ENCODE measurements at regions not wholly inside any gene's neighbourhood (a gene's known extent, or its start where the extent isn't known, plus 50 kb on each side); places are given as distances from the start of the nearest gene placed in this dataset.

- DNase-seq, result no peak
These were observed 631.2 kb upstream of the EPHA7 start for GRCh38 chr6:94050515-94050914.

DNA sequence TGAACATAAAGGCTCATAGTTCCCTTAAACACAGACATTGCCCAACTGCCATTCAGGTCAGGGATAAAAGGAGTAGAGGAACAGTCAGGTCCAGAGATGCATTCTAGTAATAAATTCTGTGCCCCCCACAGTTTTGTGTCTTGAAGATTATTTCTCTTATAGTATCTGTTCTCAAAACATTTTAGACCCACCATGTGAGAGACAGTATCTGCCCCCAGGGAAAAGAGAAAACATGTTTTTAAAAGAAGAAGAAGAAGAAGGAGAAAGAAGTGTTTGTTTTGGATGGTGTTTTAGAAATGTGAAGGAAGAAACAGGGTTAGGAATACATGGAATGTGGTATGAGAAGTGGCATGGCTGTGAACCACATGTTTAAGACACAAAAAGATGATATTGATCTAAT lies 629.6 kb upstream of the EPHA7 start:
- DNase-seq, result no peak

- no peak for DNase-seq
These were observed 625.9 kb upstream of the EPHA7 start for GRCh38 chr6:94045099-94045829.

- DNase-seq, result no peak
These were observed 622.8 kb upstream of the EPHA7 start for GRCh38 chr6:94041945-94042709.

GRCh38 chr6:94036024-94036423 lies 616.7 kb upstream of the EPHA7 start:
- no peak for DNase-seq

GRCh38 chr6:94027374-94027773 lies 608.0 kb upstream of the EPHA7 start:
- DNase-seq, result no peak

- no peak for DNase-seq
These were observed 607.2 kb upstream of the EPHA7 start for GRCh38 chr6:94026575-94026974.

DNA sequence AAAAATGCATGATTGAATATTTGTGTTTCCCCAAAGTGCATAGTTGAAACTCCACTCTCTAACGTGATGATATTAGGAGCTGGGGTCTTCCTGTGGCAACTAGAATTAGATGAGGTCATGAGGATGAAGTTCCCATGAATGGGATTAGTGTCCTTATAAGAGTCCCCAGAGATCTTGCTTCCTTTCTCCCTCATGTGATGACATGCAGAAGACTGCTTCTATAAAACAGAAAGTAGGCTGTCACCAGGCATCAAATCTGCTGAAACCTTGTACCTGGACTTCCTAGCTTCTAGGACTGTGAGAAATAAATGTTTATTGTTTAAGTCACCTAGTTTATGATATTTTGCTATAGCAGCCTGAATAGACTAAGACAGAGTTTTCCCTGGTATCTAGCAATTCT lies 586.5 kb upstream of the EPHA7 start:
- DNase-seq, result no peak

GRCh38 chr6:93992976-93993375 lies 573.6 kb upstream of the EPHA7 start:
- DNase-seq, result no peak

DNA sequence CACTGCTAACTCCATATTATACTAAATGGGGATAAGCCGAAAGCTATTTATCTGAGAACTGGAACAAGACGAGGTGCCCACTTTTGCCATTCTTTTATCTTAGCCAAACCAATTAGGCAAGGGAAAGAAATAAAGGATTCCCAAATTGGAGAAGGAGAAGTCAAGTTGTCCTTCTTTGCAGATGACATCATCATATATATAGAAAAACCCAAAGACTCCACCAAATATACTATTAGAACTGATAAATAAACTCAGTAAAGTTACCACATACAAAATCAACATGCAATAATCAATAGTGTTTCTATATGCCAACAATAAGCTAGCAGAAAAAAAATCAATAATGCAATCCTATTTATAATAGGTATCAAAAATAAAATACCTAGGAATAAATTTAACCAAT lies 570.3 kb upstream of the EPHA7 start:
- no peak for DNase-seq

DNA sequence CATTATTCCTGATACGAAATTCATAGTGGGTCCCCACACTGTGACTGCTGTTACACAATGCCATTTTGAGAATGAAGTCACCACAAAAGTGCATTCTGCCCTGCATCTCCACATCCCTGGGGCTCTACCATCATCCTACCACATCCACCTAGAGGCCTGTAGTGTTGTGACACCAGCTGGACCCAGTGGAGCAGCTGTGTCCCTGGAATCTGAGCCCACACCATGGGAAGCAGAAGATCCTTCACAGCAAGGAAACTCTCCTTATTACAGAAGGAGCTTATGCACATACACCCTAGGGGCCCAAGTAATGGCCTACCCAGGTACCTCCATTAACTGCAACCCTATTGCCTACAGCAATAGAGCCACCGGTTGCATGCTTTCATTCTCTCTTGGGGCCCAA lies 566.6 kb upstream of the EPHA7 start:
- DNase-seq, result no peak

- no peak for DNase-seq
These were observed 555.8 kb upstream of the EPHA7 start for GRCh38 chr6:93975159-93975558.

DNA sequence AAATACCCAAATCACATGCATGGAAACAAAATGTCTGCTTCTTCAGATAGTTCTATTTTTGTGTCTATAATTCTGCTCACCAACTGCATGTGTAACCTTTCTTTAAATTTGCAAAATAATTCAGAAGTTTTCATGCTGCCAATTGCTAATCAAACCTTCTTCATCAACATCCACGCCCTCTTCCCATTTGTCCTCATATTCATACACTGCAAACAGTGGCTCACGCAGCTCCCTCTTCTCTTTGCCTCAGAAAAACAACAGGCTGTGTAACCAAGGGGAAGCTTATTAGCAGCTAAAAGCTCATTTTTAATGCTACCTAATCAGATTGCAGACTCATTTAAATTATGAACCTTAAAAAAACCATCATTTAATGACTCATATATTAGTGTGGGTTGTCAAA lies 555.0 kb upstream of the EPHA7 start:
- DNase-seq, result no peak

GRCh38 chr6:93972791-93973190 lies 553.4 kb upstream of the EPHA7 start:
- no peak for DNase-seq

- DNase-seq, result no peak
These were observed 551.3 kb upstream of the EPHA7 start for GRCh38 chr6:93970684-93971083.

- DNase-seq, result no peak
These were observed 548.8 kb upstream of the EPHA7 start for GRCh38 chr6:93968126-93968525.

- DNase-seq, result no peak
These were observed 545.6 kb upstream of the EPHA7 start for GRCh38 chr6:93964926-93965325.

DNA sequence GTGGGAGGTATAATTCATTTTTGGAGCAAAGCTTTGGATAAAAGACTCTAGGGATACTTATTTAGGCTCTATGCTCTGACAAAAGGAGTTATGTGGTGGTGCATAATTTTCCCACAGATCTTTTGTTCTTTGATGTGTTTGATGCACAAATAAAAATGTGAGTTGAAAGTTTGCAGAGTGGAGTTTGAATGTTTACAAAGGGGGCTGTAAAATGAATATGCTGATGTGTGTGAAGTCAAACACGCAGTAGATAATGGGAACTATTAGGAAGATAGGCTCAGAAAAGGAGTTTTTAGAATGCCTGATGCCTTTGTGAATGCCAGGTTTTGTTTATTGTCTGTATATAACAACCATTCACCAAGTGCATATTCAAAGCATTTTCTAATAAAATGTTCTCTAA lies 545.0 kb upstream of the EPHA7 start:
- no peak for DNase-seq

- DNase-seq, result no peak
These were observed 543.2 kb upstream of the EPHA7 start for GRCh38 chr6:93962566-93962965.

DNA sequence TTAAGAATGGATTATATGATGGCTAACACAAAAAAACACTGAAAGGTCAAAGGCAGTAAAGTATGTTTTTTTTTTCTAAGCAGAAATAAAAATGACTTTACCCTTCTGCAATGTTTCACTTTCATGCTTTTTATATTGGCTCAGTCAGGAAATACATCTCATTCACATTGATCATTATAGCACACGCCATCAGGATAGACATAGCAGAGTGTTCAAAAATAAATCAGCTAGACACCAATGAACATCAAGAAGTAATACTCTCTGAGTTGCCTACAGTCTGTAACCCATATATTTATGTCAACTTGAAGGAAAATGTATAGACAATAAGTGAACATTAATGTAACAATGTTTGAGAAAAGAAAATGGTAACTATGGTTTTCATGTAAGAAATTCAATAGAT lies 535.2 kb upstream of the EPHA7 start:
- DNase-seq, result no peak

DNA sequence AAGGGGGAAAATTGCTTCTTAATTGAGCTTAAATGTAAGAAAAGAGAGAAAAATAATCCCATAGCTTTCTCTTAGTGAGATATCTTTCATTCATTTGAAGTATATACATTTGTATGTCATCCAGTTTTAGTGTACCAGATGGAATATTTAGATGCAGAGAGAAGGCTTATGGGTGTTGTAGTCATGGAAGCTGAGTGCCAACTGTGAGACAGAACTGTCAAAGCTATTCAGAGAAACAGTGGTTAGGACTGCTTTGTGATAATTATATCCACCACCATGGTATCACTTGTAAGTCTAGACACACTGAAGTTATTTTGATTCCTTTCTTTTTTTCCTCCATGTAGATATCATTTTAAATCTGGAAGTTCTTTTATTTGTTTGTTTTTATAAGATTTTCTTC lies 524.3 kb upstream of the EPHA7 start:
- no peak for DNase-seq

DNA sequence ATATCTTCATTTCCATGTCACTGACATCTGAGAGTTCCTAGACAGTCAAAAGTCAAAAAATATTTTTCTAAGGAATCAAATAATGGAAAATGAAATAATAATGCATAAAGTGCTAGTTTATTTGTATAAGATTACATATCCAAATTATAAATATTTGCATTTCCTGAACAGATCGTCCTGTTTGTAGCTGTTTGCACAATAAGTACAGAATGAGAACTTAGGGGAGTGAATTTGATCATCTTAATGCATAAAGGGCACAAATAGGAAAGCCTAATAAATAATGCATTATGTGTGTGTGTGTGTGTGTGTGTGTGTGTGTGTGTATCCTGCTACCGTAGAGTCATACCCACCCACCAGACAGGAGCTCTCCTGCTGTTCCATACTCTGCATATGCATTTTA lies 521.0 kb upstream of the EPHA7 start:
- DNase-seq, result no peak

DNA sequence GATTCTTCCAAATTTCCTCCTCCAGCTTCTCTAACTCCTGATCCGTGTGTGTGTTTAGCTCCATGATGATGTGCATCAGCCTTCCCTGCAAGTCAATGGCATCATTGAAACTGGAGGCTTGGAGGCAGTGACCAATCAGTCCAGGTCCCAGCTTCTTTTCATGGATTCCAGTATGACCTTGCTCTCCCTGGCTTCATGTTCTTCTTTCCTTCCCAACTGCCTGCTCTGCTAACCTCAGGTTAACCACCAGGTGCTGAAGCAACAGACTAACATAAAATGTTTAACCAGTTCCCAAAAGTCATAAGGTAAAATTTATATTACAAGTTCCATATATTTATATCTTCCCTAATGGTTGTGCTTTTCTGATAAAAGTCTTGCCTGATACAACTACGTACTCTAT lies 512.8 kb upstream of the EPHA7 start:
- DNase-seq, result no peak

DNA sequence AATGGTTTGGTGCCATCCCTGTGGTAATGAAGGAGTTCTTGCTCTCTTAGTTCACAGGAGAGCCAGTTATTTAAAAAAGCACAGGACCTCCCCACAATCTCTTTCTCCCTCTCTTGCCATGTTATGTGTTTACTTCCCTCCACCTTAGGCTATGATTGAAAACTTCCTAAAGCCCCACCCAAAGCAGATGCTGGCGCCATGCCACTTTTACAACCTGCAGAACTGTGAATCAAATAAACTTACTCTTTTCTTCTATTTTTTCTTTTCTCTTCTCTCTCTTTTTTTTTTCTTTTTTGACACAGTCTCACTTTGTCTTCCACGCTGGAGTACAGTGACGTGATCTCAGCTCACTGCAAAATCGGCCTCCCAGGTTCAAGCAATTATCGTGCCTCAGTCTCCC lies 508.4 kb upstream of the EPHA7 start:
- DNase-seq, result no peak

- DNase-seq, result no peak
These were observed 500.0 kb upstream of the EPHA7 start for GRCh38 chr6:93919365-93919764.
